Astrocyte (in vitro differentiated cells and primary cell): ENCODE measurements at regions not wholly inside any gene's neighbourhood (a gene's known extent, or its start where the extent isn't known, plus 50 kb on each side); places are given as distances from the start of the nearest gene placed in this dataset.

Experiments
- EZH2 ChIP-seq: IDR thresholded peaks from 2 replicates; pipeline ENCODE4 v1.6.1; 2012; ENCODE audit warnings: mild to moderate bottlenecking, low read length, inconsistent platforms; ENCODE audit not compliant: insufficient read depth
- TF ChIP-seq, protein P1 (sequence below): IDR thresholded peaks from 2 replicates; pipeline ENCODE4 v1.5.1; 2011; ENCODE audit warnings: low read depth, mild to moderate bottlenecking, inconsistent platforms, low read length, moderate library complexity; ENCODE audit not compliant: insufficient read depth

DNA sequence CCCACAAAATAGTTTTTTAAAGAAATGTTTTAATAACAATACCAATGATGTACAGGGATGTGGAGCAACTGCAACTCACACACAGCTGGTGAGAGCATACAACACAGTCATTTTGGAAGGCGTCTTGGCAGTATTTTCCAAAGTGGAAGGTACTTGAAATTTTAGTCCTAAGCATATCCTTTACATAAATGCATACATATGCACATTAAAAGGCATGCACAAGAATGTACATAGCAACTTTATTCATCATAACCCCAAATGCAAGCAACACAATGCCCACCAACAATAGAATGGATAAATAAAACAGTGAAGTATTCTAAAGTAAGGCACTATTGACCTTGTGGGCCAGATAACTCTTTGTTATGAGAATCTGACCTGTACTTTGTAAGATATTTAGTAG, 310.1 kb upstream of the ADGRL2 start:
- TF ChIP-seq, protein P1, sequence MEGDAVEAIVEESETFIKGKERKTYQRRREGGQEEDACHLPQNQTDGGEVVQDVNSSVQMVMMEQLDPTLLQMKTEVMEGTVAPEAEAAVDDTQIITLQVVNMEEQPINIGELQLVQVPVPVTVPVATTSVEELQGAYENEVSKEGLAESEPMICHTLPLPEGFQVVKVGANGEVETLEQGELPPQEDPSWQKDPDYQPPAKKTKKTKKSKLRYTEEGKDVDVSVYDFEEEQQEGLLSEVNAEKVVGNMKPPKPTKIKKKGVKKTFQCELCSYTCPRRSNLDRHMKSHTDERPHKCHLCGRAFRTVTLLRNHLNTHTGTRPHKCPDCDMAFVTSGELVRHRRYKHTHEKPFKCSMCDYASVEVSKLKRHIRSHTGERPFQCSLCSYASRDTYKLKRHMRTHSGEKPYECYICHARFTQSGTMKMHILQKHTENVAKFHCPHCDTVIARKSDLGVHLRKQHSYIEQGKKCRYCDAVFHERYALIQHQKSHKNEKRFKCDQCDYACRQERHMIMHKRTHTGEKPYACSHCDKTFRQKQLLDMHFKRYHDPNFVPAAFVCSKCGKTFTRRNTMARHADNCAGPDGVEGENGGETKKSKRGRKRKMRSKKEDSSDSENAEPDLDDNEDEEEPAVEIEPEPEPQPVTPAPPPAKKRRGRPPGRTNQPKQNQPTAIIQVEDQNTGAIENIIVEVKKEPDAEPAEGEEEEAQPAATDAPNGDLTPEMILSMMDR, result no peak
- TF ChIP-seq EZH2, result no peak
